HepG2 (cell line): ENCODE measurements at regions not wholly inside any gene's neighbourhood (a gene's known extent, or its start where the extent isn't known, plus 50 kb on each side); places are given as distances from the start of the nearest gene placed in this dataset.

Experiments used
- ATAC-seq: fragments of 200-7000 bp; cut with Tn5 transposase; 3 replicates; pipeline ENCODE4 v1.9.1; 2020; ENCODE audit warnings: mild to moderate bottlenecking, moderate library complexity
- BruUV-seq: library from RNA; stranded (reverse); fragments of 400-500 nt; replicated peaks from 2 replicates; lab custom pipeline; 2021; lab: Mats Ljungman, UMichigan
- CTCF ChIA-PET: fragments of 300-600 bp; formaldehyde crosslinking; extraction: SDS; loops from one replicate; lab custom pipeline; 2021; ENCODE audit warnings: low total read pairs, inconsistent platforms, low intra/inter-chr PET ratio; lab: Yijun Ruan, JAX
- POLR2A ChIA-PET: fragments of 350-600 bp; sonication (Branson Sonifier 250); formaldehyde crosslinking; loops from one replicate; lab custom pipeline; 2020; ENCODE audit warnings: antibody characterized with exemption, inconsistent platforms; lab: Yijun Ruan, JAX
- DNase-seq: peaks from one replicate; pipeline ENCODE4 v3.0.0-alpha.2; 2015; ENCODE audit warnings: low spot score
- FAIRE-seq: peaks from 3 replicates; lab custom pipeline; 2011; peaks lifted over from hg19 to GRCh38; lab: Jason Lieb, UNC
- H2AFZ ChIP-seq: one replicate; pipeline ENCODE4 v1.6.1; 2011; ENCODE audit warnings: low read length, inconsistent platforms
- H3K27ac ChIP-seq: fragments of 300-600 bp; 3 replicates; pipeline ENCODE4 v1.8.0; 2011; ENCODE audit warnings: mixed run types, mild to moderate bottlenecking, mixed read lengths, low read length, inconsistent platforms; ENCODE audit not compliant: insufficient read depth; ENCODE audit errors: extremely low read length
- H3K27me3 ChIP-seq, 2 experiments: fragments of 200-600 bp in 1 of 2; 2 replicates in 1 of 2; 3 replicates in 1 of 2; pipeline versions ENCODE4 v1.6.0 to v1.8.0; 2011; ENCODE audit warnings: low read length in 2 of 2, mild to moderate bottlenecking in 2 of 2, moderate library complexity in 2 of 2, inconsistent platforms in 1 of 2; ENCODE audit not compliant: insufficient read depth in 2 of 2, control insufficient read depth in 1 of 2
- H3K36me3 ChIP-seq, 2 experiments: fragments of 200-600 bp in 1 of 2; replicated peaks in 1 of 2; 2 replicates in 1 of 2; 3 replicates in 1 of 2; pipeline versions ENCODE4 v1.5.1 to v1.8.0; 2011; ENCODE audit warnings: low read length in 2 of 2, inconsistent platforms in 1 of 2; ENCODE audit not compliant: insufficient read depth in 2 of 2, control insufficient read depth in 1 of 2
- H3K4me1 ChIP-seq: 2 replicates; pipeline ENCODE4 v1.5.1; 2012; ENCODE audit warnings: low read length, inconsistent platforms; ENCODE audit not compliant: insufficient read depth
- H3K4me2 ChIP-seq: 2 replicates; pipeline ENCODE4 v1.6.0; 2011; ENCODE audit warnings: low read depth, low read length, inconsistent platforms
- H3K4me3 ChIP-seq, 3 experiments: fragments of 200-600 bp in 1 of 3; sonication (generic), shearing (Covaris generic) in 1 of 3; replicated peaks in 1 of 3; 2 replicates each; pipeline ENCODE4 v1.5.1; 2011 to 2016; ENCODE audit warnings: low read length in 3 of 3, inconsistent platforms in 2 of 3, low read depth in 2 of 3, mild to moderate bottlenecking in 2 of 3, control low read depth in 1 of 3, mixed read lengths in 1 of 3; ENCODE audit not compliant: insufficient read depth in 1 of 3
- H3K79me2 ChIP-seq: one replicate; pipeline ENCODE4 v1.6.1; 2011; ENCODE audit warnings: low read length, inconsistent platforms; ENCODE audit not compliant: insufficient read depth
- H3K9ac ChIP-seq: 2 replicates; pipeline ENCODE4 v1.6.0; 2011; ENCODE audit warnings: mild to moderate bottlenecking, low read depth, low read length, inconsistent platforms; ENCODE audit not compliant: insufficient read depth
- H3K9me3 ChIP-seq: 2 replicates; pipeline ENCODE4 v1.5.1; 2012; ENCODE audit warnings: mild to moderate bottlenecking, low read length
- H4K20me1 ChIP-seq: 2 replicates; pipeline ENCODE4 v1.6.0; 2011; ENCODE audit warnings: inconsistent platforms, mild to moderate bottlenecking, low read length, moderate library complexity; ENCODE audit not compliant: insufficient read depth
- AFF4 ChIP-seq: sonication (generic); formaldehyde crosslinking; IDR thresholded peaks from 2 replicates; pipeline ENCODE4 v1.4.0; 2020; ENCODE audit warnings: missing genetic modification reagents
- GLI4 ChIP-seq: sonication (generic); formaldehyde crosslinking; IDR thresholded peaks from 2 replicates; pipeline ENCODE4 v1.5.1; 2020; ENCODE audit warnings: missing genetic modification reagents, mild to moderate bottlenecking, moderate library complexity, borderline replicate concordance
- GTF2F1 ChIP-seq: fragments of 150-350 bp; IDR thresholded peaks from 2 replicates; pipeline ENCODE4 v1.6.1; 2014; ENCODE audit warnings: low read length
- NFE2L2 ChIP-seq: fragments of 150-350 bp; IDR thresholded peaks from 2 replicates; pipeline ENCODE4 v1.6.1; 2014; ENCODE audit warnings: low read length
- REXO4 ChIP-seq: sonication (generic); formaldehyde crosslinking; IDR thresholded peaks from 2 replicates; pipeline ENCODE4 v1.8.0; 2022; ENCODE audit warnings: missing genetic modification reagents, mild to moderate bottlenecking, borderline replicate concordance
- SP140L ChIP-seq: sonication (generic); formaldehyde crosslinking; IDR thresholded peaks from 2 replicates; pipeline ENCODE4 v1.4.0; 2020; ENCODE audit warnings: missing genetic modification reagents, borderline replicate concordance
- TMF1 ChIP-seq: sonication (generic); formaldehyde crosslinking; IDR thresholded peaks from 2 replicates; pipeline ENCODE4 v1.8.1; 2022; ENCODE audit warnings: low read depth, missing genetic modification reagents
- U2AF1 ChIP-seq: fragments of 200-400 bp; formaldehyde crosslinking; optimal IDR thresholded peaks from 2 replicates; pipeline ENCODE3; 2017; ENCODE audit warnings: mild to moderate bottlenecking, low read depth, low read length
- XBP1 ChIP-seq: sonication (generic); formaldehyde crosslinking; IDR thresholded peaks from 2 replicates; pipeline ENCODE4 v1.5.0; 2020; ENCODE audit warnings: missing genetic modification reagents
- ZNF609 ChIP-seq: sonication (generic); formaldehyde crosslinking; IDR thresholded peaks from 2 replicates; pipeline ENCODE4 v1.4.0; 2020; ENCODE audit warnings: mild to moderate bottlenecking, missing genetic modification reagents, borderline replicate concordance
- ZNF704 ChIP-seq: sonication (generic); formaldehyde crosslinking; IDR thresholded peaks from 2 replicates; pipeline ENCODE4 v1.8.1; 2023; ENCODE audit warnings: mild to moderate bottlenecking, inconsistent platforms, moderate library complexity, missing genetic modification reagents, borderline replicate concordance
- ZNF768 ChIP-seq: sonication (generic); formaldehyde crosslinking; IDR thresholded peaks from 2 replicates; pipeline ENCODE4 v1.4.0; 2020; ENCODE audit warnings: missing genetic modification reagents
- ZSCAN20 ChIP-seq: sonication (generic); formaldehyde crosslinking; IDR thresholded peaks from 2 replicates; pipeline ENCODE4 v1.4.0; 2020; ENCODE audit warnings: missing genetic modification reagents, mild to moderate bottlenecking, borderline replicate concordance
- WGBS: methylation state at CpG from one replicate; pipeline ENCODE4 v1.1.6; 2017; ENCODE audit warnings: low lambda C conversion rate; 5-methylcytosine and 5-hydroxymethylcytosine counted together
- in situ Hi-C: cut with HindIII; loops from 2 replicates; pipeline ENCODE4 v1.10.0; 2017; ENCODE audit warnings: low pct_unique_long_range_greater_than_20kb; ENCODE audit not compliant: extremely low pct_ligation_motif_present
- intact Hi-C: fragments of 100-400 bp; cut with micrococcal nuclease; formaldehyde crosslinking; loops from one replicate; pipeline ENCODE4 v1.10.0; 2022; ENCODE audit not compliant: unreplicated experiment

GRCh38 chr5:130462516-130462915 is 558.3 kb downstream of the CHSY3 start (continued):
- TF ChIP-seq ZNF768 (CRISPR knock-in tag) (no peak), NFE2L2 (no peak), TMF1 (CRISPR knock-in tag) (no peak), ZNF704 (no peak), XBP1 (CRISPR knock-in tag) (no peak)

- H3K36me3 ChIP-seq: no peaks in the 10 kb centered on the region
- H2AFZ ChIP-seq: no peak overlapping the region
- 8% methylated on average over 2 of the region's 2 CpGs for WGBS
- POLR2A ChIA-PET: no interaction called here
- no peak for DNase-seq
- in situ Hi-C loops: no loop called here
- no peaks in the 10 kb centered on the region for H4K20me1 ChIP-seq
- H3K4me1 ChIP-seq: no peaks in the 10 kb centered on the region
- H3K9me3 ChIP-seq: peaks cover 81% of the 10 kb centered on the region
- no peak overlapping the region for H3K4me2 ChIP-seq
- TF ChIP-seq SP140L (CRISPR knock-in tag) (no peak), GLI4 (CRISPR knock-in tag) (no peak), ZNF609 (no peak), GTF2F1 (no peak), U2AF1 (no peak), AFF4 (CRISPR knock-in tag) (no peak), REXO4 (CRISPR knock-in tag) (no peak), ZSCAN20 (CRISPR knock-in tag) (no peak)
- TF ChIP-seq, all 625 proteins: peak for 0
- FAIRE-seq (no peak), ATAC-seq (no peak)
- CTCF ChIA-PET: no interaction called here
- BruUV-seq: no TSS peak
- Histone ChIP-seq H3K27ac (no peak overlapping the region), H3K9ac (no peak overlapping the region), H3K27me3 (no peaks in the 10 kb centered on the region), H3K79me2 (no peaks in the 10 kb centered on the region), H3K4me3 (no peak overlapping the region)
- intact Hi-C loops: no loop called here
These were observed 550.9 kb downstream of the CHSY3 start for GRCh38 chr5:130455175-130455574.
